ENCODE measurements at regions not wholly inside any gene's neighbourhood (a gene's known extent, or its start where the extent isn't known, plus 50 kb on each side); places are given as distances from the start of the nearest gene placed in this dataset.

DNA sequence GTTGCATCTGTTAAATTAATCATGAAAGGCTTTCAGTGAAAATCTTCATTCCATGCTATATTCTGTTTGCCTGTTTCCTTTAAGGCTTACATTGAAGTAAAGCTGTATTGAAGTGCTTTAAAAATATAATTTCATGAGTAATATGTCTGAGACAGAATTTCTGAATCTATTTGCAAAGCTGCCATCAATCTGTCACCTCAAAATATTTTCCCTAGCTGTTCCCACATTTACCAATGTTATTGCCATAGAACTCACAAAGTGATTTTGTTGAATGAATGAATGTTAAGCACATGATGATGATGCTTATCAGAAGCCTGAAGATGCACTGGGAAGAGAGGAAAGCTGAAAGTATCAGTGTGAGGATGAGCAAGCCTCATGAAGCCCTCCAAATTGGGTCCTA is 115.8 kb downstream of the NHLRC3 start:
- DNase-seq (ENCODE audit: low read depth, low spot score), result no peak
- no peak overlapping the region for H3K4me3 ChIP-seq (ENCODE audit: low read length)

GRCh38 chr13:39159393-39159792 is 121.1 kb downstream of the NHLRC3 start:
- no peak for DNase-seq (ENCODE audit: low read depth, low spot score)
- no peak overlapping the region for H3K4me3 ChIP-seq (ENCODE audit: low read length)

- no peak for DNase-seq (ENCODE audit: low read depth, low spot score)
- no peak overlapping the region for H3K4me3 ChIP-seq (ENCODE audit: low read length)
These were observed 121.7 kb downstream of the NHLRC3 start for GRCh38 chr13:39159846-39160370.

- DNase-seq (ENCODE audit: low read depth, low spot score), result no peak
- H3K4me3 ChIP-seq (ENCODE audit: low read length), result no peak overlapping the region
These were observed 128.8 kb downstream of the NHLRC3 start for GRCh38 chr13:39167018-39167417.

GRCh38 chr13:39170711-39171110 is 132.5 kb downstream of the NHLRC3 start:
- DNase-seq (ENCODE audit: low read depth, low spot score), result no peak
- no peak overlapping the region for H3K4me3 ChIP-seq (ENCODE audit: low read length)

- DNase-seq (ENCODE audit: low read depth, low spot score), result no peak
- H3K4me3 ChIP-seq (ENCODE audit: low read length), result no peak overlapping the region
These were observed 147.1 kb downstream of the NHLRC3 start for GRCh38 chr13:39185326-39185725.

GRCh38 chr13:39186205-39186875 is 148.1 kb downstream of the NHLRC3 start:
- DNase-seq (ENCODE audit: low read depth, low spot score), result no peak
- H3K4me3 ChIP-seq (ENCODE audit: low read length), result no peak overlapping the region

- DNase-seq (ENCODE audit: low read depth, low spot score), result no peak
- no peak overlapping the region for H3K4me3 ChIP-seq (ENCODE audit: low read length)
These were observed 151.5 kb downstream of the NHLRC3 start for GRCh38 chr13:39189778-39190177.

- no peak overlapping the region for H3K4me3 ChIP-seq (ENCODE audit: low read length)
- DNase-seq (ENCODE audit: low read depth, low spot score), result no peak
These were observed 158.8 kb downstream of the NHLRC3 start for GRCh38 chr13:39196965-39197646.

DNA sequence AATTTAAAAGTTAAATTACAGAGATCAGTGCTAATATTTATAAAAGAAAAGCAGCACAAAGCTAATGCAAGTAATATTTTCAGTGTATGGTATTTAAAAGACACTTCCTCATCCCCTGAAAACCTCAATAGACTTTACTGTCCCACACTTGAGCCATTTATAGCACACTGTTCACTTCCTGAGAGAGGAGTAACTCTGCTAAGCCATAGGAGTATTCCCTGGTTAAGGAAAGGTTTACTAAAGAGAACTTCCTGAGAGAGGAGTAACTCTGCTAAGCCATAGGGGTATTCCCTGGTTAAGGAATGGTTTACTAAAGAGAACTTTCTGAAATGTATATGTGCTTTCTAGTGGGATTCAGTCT is 159.4 kb downstream of the NHLRC3 start:
- no peak for DNase-seq (ENCODE audit: low read depth, low spot score)
- H3K4me3 ChIP-seq (ENCODE audit: low read length), result no peak overlapping the region

GRCh38 chr13:39200249-39200910 is 162.1 kb downstream of the NHLRC3 start:
- no peak overlapping the region for H3K4me3 ChIP-seq (ENCODE audit: low read length)
- DNase-seq (ENCODE audit: low read depth, low spot score), result no peak

DNA sequence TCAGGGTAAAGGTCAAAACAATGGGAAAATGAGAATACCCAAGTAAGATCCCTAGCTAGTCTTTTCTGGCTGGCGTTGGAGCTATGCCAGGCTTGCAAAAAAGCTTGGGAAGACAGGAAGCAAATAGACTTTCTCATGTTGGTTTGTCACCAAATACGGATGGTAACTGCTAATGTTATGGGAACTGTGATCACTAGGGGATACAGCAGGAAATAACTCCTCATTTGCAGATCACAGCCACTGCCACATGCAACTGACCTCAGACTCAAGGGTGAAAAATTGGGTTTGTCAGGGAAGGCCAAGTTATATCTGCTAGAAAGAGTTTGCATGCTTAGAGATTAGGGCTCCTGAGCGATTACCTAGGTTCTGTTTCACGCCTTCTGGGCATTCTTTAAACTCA is 162.9 kb downstream of the NHLRC3 start:
- no peak for DNase-seq (ENCODE audit: low read depth, low spot score)
- no peak overlapping the region for H3K4me3 ChIP-seq (ENCODE audit: low read length)

DNA sequence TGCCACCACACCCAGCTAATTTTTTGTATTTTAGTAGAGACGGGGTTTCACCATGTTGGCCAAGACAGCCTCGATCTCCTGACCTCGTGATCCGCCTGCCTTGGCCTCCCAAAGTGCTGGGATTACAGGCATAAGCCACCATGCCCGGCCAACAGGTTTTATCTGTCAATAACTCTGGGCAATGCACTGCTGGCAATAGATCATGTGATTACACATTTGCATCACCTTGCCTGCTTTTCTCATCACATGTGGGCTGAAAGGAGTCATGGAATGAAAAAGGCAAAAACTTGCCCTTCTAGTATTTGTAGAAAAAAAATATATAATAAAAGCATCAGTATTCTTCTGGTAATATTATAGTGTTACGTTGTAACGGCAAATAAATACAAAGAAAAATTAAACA is 164.5 kb downstream of the NHLRC3 start:
- DNase-seq (ENCODE audit: low read depth, low spot score), result no peak
- H3K4me3 ChIP-seq (ENCODE audit: low read length), result no peak overlapping the region

DNA sequence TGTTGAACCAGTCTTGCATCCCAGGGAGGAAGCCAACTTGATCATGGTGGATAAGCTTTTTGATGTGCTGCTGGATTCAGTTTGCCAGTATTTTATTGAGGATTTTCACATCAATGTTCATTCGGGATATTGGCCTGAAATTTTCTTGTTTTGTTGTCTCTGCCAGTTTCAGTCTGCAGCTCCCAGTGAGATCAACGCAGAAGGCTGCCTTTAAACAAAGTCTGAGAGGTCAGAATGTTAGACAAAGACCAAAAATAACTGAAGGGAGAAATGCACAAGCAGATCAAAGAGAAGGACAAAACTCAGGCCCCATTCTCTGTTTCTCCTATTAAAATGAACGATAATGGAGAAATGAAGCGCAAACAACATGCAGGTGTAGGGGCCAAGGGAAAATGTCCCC is 170.4 kb downstream of the NHLRC3 start:
- no peak overlapping the region for H3K4me3 ChIP-seq (ENCODE audit: low read length)
- no peak for DNase-seq (ENCODE audit: low read depth, low spot score)

DNA sequence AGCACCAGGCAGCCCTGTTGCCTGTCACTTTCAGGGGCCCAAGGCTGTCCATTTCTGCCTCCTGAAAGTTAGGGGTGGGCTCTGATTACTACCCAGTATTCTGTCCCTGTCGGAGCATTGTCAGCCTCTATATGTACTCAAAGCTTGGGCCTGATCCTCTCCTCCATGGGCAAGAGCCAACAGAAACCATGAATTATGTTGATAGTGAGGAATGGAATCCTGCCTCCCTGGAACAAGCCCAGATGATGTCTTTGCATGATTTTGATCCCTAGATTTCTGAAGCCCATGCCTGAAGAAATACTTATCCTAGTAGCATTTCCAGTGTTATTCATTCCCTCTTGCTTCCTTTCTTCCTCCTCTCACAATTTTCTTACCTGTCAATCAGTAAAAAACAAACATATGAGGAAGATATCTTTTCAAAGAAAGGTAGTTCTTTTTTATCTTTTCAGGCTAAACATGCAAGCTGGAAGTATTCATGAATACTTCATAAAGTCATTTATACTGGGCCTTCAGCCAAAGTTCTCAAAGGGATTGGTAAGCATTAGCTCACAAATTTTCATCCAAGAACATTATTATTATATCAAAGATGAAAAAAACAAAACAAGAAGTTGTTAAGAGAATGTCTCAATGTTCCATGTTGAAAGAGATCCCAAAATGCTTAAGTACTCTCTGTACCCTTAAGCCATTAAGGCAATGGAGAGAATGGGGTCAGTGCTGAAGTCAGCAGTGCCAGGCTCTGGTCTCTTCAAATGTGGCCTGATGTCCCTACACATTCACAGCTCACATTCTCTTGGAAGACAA is 171.7 kb downstream of the NHLRC3 start:
- no peak overlapping the region for H3K4me3 ChIP-seq (ENCODE audit: low read length)
- DNase-seq (ENCODE audit: low read depth, low spot score), result no peak

- no peak for DNase-seq (ENCODE audit: low read depth, low spot score)
- no peak overlapping the region for H3K4me3 ChIP-seq (ENCODE audit: low read length)
These were observed 172.8 kb downstream of the NHLRC3 start for GRCh38 chr13:39210961-39211534.

DNA sequence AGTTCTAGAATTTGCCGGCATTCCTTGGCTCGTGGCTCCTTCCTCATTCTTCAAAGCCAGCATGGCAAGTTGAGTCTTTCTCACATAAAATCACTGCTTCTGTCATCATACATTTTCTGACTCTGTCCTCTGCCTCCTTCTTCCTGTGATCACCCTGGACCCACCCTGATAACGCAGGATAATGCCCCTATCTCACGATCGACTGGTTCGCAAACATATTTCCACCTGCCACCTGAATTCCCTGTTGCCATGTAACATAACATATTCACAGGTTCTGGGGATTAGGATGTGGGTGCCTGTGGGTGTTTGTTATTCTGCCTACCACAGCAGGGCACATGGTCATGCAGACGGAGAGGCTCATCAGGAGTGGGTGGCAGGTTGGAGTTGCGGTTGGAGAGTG is 177.7 kb downstream of the NHLRC3 start:
- no peak for DNase-seq (ENCODE audit: low read depth, low spot score)
- no peak overlapping the region for H3K4me3 ChIP-seq (ENCODE audit: low read length)

DNA sequence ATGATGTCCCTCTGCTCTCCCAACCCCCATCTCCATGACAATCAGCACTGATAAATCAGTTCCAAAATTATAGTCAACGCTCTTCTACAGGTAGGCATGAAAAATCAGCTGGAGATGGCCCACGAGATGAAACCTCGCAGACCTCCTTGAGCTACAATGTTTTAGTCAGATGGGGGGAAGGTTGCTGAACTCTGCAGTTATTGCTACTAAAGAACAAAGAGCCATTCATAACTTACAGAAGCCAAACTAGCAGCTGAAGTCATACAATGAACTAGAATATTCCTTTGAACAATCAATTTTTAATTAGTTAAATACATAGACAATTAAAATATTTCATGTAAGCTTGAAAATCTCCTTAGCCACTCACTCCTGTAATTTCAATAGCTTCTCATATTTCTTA is 179.2 kb downstream of the NHLRC3 start:
- H3K4me3 ChIP-seq (ENCODE audit: low read length), result no peak overlapping the region
- no peak for DNase-seq (ENCODE audit: low read depth, low spot score)

DNA sequence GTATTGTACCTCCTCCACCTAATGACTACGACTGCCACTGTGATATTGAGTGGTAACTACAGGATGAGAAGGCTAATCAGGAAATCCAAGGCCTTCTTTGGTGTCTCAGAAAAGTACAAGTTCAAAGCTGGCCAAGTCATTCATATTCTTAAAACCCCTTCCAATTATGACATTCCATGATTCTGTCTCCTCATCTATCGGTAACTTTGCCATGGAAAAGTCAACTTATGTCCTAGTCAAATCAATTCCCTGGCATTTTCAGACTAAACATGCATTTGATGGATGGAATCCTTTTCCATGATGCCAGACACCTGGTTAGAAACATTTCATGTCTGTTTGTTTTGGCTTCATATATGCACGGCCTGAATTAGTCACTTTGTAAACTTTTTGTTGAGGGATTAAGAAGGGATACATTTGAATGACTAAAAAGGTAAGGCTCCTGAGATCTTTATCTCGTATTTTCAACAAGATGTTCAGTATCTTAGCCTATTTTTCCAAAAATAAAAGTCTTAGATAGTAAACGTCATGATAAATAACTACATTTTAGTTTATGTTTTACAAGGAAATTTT is 186.5 kb downstream of the NHLRC3 start:
- no peak for DNase-seq (ENCODE audit: low read depth, low spot score)
- H3K4me3 ChIP-seq (ENCODE audit: low read length), result no peak overlapping the region

All from Jurkat, Clone E6-1 (cell line).